ENCODE measurements at regions not wholly inside any gene's neighbourhood (a gene's known extent, or its start where the extent isn't known, plus 50 kb on each side); places are given as distances from the start of the nearest gene placed in this dataset.
"Not testable (repeated sequence)": the region's sequence is repeated elsewhere in the genome, so short reads cannot be mapped to it uniquely, and the experiment has no call there.

DNA sequence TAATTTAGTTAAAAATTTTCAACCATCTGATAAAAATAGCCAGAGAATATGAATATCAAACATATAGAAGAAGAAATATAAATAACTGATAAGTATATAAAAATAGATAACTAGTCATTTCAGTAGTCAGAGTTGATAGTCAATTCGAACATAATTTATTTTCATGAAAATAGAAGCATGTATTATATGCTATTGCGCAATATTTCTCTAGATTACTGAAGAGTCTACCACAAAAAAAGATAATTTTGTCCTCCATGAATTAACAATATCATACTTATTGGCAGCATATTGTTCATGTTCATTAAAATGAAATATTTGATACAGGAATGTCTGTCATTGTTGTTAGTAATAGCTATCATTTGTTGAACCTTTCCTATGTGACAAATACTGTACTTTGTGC lies 376.2 kb upstream of the TOM1L1 start:
- DNase-seq = no peak

DNA sequence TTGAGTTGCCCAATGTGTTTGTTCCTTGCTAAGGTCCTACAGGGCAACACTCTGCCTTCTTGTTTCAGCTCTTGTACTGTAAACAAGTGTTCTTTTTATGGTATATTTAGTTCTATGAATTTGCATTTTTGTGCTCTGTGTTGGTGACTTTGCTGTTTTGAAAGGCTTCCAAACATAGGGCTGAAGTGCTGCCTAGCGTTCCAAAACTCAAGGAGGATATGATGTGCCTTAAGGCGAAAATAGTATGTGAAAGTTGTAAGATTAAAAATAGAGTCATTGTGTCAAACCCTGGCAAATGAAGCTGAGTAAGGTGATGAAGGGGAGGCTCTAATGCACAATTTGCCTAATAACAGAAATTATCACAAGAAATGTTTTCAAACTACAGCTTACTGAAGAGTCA lies 372.7 kb upstream of the TOM1L1 start:
- no peak for DNase-seq

DNA sequence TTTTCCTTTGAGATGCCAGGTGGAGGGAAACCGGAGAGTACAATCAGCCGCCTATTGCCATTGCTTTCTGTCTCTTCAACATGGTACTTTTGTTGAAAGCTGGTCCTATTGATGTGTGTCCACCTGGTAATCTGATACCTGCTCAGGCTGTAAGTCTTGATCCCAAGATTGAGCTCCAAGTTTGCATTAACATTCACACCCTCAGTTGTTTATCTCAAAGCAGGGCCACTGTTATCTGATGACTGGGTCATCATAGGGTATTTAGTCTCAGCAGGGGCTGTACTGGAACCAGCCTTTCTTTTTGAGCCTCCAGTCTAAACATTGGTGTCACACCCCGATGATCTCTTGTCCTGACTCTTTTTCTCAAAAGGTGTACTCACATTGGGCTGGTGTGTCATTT lies 370.3 kb upstream of the TOM1L1 start:
- DNase-seq = no peak

DNA sequence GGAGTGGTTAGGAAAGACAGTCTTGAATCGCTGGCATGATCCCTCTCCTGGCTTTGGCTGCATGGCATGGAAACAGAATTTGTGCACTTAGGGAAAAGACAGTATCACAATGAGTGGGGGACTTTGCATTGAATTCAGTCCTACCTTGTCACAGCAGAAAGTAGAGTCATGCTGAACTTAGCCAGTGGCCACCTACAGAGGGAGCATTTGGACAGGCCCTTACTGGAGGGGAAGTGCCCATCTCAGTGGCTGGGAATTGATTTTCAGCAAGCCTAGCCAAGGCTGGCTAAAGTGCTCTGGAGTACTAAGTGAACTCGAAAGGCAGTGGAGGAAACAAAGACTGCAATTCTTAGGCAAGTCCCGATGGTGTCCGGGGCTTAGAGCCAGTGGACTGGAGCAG lies 364.3 kb upstream of the TOM1L1 start:
- no peak for DNase-seq

DNA sequence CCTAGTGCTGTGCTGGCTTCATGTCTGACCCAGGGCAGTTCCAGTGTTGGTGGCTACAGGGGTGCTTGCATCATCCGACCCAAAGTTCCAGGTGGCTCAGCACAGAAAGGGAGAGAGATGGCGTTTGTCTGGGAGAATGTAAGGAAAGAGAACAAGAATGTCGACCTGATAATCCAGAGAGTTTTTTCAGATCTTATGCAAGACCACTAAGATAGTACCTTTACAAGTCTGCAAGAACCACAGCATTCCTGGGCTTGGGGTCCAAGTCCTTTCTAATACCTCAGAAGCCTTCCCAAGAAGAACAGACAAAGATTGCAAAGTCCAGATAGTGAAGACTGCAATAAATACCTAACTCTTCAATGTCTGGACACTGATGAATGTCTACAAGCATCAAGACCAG lies 363.0 kb upstream of the TOM1L1 start:
- DNase-seq = no peak

DNA sequence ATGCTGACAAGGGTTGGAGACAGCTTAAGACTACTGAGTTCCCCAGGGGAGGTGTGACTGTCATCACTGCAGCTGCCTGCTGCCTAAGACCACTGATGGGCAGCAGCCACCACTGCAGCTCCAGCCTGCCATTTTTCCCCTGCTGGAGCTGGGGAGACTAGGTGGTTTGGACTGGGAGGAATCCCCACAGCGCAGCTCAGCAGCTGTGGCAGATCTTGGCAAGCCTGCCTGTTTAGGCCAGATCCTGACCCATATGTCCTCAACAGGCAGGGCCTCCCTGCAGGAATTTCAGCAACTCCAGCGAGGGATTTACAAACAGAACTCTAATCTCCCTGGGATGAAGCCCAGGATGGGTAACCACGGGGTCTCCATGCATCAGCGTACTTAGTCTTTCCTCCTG lies 356.4 kb upstream of the TOM1L1 start:
- DNase-seq = no peak

DNA sequence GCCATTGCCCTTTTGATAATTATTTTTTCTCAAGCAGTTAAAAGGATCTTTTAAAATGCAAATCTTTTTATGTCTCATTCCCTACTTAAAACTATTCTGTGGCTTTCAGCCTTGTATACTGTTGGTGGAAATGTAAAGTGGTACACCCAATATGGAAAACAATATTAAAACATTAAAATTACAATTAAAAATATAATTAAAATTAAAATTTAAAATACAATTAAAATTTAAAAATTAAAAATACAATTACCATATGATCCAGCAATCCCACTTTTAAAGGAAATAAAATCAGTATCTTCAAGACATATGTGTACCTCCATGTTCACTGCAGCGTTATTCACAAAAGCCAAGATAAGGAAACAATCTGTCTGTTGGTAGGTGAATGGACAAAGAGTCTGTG lies 340.8 kb upstream of the TOM1L1 start:
- DNase-seq = no peak

DNA sequence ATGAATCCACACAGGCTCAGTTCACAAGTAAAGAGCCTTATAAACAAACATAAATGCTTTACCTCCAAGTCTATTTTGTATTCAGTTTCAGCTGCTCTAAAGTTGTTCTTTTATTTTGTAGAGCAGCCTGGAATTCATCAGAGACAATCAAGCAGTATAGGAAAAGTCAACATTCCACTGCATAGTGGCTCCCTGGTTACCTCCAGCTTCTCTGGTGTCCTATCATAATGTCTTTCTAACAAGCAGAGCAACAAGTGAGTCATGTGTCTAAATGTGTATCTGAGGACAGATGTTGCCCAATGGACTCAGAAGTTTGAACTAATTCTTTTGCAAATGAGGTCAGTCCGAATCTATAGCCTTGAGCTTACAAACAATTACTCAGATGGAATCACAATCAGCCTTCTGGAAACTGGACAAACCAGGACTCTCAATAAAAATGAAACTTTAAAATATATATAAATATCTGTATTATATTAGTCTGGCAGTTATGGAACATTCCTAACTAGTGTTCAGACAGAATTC lies 292.0 kb upstream of the TOM1L1 start:
- no peak for DNase-seq

DNA sequence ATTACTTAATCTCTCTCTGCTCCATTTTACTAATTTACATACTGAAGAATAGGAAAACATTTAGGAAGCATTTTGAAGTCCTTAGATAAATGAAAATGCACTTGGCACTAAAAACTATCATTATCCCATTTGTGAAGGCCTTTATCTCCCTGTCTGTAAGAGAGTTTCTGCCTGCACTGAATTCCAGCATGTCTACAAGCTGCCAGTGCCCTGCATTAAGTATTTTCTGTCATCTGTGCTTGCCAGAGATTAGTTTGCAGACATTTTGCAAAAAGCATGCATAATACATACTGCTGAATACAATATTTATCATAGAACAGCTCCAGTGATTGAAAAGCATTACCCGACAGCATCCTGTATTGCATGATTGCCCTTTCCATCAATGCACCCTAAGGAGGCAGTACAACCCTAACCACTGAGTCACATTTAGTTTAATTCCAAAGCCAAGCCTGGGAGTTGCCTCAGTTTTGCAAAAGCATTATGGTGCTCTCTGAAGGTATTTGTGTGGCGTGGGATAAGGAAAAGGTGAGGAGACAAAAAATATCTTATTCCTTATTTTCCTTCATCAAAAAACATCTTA lies 280.2 kb upstream of the TOM1L1 start:
- DNase-seq = no peak

DNA sequence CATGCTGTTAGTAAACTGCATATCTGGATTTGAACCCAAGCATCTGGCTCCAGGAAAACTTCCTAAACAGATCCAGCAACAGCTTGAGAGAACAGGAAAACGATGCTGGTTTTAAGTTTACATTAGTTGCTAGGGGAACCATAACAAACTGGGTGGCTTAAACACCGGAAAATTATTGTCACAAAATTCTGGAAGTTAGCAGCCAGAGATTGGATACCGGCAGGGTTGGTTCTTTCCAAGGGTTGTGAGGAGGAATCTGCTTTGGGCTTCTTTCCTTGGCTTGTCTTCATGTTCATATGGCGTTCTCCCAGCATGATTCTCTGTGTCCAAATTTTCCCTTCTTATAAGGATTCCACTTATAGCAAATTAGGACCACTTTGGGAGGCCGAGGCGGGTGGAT lies 276.9 kb upstream of the TOM1L1 start:
- no peak for DNase-seq

DNA sequence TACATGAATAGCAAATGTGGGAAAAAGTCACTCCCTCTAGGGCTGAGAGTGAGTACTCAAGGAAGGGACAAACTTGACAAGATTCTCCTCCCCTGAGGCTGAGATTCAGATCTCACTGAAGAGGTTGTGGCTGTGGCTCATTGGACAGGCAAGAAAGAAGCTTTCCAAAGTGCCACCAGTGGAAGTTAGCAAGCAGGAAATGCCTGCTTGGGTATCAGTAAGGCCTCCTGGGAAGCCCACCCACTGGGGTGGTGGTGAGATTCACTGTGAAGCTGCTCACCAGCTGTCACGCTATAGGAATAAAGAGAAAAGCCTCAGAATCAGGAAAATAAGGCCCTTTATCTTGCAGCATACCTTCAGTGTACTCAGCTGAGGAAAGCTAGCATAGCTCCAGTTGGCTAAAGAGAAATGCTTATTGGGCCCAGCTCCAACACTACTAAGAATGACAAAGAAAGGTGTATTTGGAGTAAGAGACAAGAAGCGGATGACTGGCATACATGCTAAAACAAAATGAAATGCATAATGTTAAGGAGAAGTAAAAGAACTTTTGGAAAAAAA lies 274.4 kb upstream of the TOM1L1 start:
- no peak for DNase-seq

DNA sequence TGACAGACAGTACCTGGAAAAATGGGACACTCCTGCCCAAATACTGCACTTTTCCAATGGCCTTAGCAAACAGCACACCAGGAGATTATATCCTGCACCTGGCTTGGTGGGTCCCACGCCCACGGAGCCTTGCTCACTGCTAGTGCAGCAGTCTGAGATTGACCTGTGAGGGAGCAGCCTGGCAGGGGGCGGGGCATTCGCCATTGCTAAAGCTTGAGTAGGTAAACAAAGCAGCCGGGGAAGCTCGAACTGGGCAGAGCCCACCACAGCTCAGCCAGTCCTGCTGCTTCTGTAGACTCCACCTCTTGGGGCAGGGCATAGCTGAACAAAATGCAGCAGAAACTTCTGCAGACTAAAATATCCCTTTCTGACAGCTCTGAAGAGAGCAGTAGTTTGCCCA lies 261.2 kb upstream of the TOM1L1 start:
- not testable (repeated sequence) for DNase-seq

DNA sequence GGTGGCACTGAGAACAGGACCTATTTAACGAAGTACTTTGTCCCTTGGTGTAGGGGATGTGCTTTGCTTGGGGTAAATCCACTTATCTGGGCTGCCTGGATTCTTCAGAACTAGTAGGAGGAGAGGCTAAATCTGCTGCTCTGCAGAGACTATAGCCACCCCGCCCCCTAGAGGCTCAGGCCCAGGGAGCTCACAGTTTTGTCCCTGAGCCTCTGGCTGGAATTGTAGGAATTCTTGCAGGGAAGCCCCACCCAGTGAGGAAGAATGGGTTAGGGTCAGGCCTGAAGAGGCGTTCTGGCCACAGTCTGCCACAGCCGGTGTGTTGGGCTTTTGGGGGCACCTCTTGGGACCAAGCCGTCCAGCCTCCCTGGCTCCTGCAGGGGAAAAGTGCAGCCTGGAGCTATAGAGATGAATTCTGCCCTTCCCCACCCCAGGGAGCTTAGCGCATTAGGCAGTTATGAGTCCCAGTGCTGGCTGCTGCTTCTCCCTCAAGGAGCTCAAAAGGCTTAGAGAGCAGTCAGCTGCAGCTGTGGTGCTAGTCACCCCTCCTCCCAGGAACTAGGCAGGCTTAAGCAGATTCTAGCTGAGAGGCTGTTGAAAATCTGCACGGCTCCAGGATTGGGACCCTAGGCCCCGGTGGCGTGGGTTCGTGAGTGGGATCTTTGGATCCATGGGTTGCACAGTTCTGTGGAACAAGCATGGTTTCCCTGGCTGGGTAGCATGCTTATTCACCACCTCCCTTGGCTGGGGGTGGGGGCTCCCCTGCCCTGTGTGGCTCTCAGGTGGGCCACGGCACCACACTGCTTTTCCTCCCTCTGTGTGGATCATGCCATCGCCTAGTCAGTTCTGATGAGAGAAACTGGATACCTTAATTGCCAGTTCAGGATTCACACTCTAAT lies 237.4 kb upstream of the TOM1L1 start:
- no peak for DNase-seq

DNA sequence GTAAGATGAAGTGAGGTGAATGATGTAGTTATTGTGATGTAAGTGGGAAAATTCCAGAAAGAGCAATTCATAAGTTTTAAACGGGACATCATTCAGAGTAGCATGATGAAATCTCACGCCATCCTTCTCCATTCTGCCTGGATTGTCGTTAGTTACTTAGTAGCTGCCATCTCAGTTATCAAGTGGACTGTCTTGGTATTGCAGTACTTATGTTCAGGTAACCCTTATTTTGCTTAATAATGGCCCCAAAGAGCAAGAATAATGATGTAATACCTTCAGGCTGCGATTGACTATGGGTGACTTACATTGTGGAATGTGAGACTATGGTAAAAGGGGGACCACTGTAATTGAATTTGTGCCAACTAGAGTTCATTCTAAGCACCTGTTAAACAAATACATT lies 234.1 kb upstream of the TOM1L1 start:
- DNase-seq = no peak

DNA sequence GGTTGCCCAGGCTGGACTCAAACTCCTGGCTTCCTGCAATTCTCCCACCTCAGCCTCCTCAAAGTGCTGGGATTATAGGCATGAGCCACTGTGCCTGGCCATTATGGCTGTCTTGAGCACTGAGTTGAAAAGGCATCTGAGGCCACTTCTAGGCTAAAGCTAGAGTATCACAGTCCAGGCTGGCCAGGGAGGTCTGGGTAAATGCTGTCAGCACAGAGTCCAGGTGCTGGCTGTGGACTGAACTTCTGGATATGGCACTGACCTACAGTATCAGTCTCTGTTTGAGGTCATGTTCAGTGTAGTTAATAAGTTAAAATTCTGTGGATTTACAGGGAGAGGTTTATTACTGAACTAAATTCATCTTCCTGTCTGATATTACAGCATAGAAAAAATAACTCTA lies 222.5 kb upstream of the TOM1L1 start:
- no peak for DNase-seq

DNA sequence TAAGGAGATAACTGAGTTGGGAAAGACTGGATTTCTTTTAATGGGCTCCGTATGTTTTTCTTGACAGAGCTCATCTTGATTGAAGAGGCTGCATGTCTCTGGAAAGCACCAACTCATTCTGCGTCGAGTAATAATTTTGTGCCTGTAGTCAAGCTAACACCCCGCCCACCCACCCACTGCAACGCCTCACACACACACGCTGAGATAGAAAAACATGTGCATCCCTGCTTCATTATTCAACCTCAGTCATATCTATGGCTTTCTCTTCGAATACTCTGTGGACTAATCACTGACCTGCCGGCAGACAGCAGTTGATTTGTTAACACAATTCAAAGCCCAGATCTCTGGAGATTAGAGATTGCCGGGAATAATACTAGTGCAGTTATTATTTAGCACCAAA lies 220.2 kb upstream of the TOM1L1 start:
- no peak for DNase-seq

DNA sequence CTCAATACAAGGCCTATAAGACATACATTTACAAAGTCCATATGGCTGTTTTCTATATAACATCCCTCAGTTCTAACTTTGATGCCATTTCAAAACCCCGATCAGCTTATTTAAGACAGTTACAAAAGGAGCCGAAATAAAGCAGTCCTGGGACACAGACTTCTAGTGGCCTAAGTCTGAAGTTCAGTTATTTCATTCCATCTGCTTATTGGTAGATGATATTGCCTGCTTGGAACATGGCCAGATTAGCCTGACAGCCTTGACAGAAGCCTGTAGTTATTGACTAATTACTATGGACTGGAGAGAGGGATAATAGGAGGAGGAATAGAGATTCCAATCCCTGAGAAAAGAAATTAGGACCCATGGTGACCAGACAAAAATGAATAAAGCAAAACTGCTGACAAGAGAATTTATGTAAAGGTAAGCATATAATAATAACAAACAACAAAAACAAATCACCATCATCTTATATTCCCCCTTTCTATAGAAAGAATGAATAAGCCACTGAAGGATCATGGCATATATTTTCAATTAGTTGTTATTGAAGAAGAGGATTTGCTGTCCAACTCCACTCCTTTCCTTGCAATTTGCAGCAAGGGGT lies 206.3 kb upstream of the TOM1L1 start:
- no peak for DNase-seq

DNA sequence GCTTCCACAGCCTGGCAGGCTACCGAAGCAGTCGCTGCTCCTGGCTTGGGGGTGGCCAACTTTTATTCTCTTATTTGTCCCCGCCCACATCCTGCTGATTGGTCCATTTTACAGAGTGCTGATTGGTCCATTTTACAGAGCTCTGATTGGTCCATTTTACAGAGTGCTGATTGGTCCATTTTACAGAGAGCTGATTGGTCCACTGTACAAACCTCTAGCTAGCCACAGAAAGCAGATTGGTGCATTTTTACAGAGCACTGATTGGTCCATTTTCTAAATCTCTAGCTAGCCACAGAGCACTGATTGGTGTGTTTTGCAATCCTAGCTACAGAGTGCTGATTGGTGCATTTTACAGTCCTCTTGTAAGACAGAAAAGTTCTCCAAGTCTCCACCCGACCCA lies 187.9 kb upstream of the TOM1L1 start:
- not testable (repeated sequence) for DNase-seq

DNA sequence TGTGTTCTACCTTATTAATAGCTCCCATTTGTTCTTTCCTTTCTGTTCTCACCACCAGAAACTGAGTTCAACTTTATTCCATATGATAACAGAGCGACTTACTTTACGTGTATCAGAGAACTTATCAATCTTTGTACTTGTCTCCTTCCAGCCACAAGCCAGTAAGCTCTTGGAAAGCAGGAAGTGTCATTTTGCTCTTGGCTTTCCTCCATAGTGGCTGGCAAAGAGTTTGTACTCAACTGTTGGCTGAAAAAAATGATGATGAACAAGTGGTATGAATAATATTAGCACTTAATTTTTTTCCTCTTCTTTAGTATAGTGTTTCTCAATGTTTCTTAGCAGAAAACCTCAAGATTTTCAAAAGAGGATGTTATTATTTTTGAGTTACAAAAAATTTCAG lies 182.4 kb upstream of the TOM1L1 start:
- DNase-seq = no peak

DNA sequence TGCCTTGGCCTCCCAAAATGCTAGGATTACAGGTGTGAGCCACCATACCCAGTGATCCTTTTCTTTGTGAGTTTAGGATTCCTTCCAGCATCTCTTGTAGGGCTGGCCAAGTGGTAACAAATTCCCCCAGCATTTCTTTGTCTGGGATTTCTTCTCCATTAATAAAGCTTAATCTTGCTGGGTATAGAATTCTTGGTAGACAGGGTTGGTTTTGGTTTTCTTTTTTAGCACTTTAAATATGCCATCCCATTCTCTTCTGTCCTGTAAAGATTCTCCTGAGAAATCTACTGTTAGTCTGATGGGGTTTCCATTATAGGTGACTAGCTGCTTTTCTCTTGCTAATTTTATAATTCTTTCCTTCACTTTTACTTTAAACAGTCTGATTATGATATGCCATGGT lies 173.0 kb upstream of the TOM1L1 start:
- no peak for DNase-seq

DNA sequence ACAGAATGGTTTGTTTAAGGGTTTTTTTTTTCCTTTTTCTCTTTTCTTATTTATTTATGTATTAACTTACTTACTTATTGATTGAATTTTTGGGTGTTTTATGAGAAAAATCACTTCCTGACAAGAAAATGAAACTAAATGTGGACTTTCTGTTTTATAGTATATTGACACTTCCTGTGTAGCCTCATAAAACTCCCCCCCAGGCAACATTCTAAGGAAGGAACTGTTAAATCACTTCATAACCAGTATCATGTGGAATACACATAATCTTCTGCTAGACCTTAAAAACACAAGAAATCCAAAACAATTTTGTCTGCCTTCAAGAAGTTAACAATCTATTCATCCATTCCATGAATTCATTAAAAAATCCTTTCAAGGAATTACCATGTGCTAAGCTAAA lies 164.1 kb upstream of the TOM1L1 start:
- no peak for DNase-seq

DNA sequence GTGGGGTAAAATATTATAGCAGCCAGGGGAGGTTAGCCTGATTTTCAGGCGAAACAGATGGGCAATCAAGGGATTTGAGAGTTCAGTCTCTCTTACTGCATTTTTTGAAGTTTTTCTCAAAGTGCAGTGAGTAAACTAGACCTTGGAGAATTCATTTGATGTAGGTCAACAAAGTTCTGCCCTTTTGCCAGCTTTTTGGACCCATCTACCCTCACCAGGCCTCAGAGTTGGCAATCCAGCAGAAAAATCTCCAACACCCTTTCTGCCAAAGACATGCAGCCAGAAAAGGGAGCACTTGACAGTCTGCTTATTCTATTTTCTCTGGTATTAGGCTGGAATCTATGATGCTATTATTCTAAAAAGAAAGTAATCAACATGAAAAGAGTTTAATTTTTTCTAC lies 162.2 kb upstream of the TOM1L1 start:
- DNase-seq = no peak

DNA sequence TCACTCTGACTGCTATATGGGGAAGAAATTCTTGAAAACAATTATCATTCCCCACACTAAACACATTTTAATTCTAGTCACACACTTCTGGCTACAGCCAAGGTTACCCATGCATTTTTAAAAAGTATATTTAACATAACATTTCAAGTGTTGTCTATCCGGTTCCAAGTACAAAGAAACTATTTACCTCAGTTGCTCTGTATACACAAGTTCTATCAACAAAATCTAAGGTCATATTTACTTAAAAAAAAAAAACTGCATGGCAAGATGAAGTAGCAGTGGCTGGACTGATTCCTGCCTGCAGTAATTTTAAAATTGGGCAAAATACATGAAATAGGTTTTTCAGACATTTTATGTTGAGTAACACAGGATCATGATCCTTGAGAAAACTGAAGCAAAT lies 155.9 kb upstream of the TOM1L1 start:
- no peak for DNase-seq

DNA sequence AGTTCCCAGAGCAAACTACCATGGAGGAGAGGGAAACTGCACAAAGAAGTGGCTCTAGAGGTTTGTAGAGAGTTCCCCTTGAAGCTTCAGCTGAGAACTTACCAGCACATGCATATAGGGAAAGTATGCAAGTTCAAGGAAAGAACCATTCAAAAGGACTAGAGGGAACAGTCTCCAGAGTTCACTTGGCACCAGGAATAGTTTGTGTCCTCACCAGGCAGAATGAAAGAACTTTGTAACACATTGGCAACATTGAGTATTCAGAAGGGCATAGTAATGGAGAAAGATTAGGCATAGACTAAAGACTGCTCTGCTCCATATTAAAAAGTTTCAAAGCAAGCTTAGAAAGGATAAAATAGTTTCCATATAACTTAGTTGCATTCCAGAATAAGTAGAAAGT lies 155.4 kb upstream of the TOM1L1 start:
- no peak for DNase-seq
